Activated CD4-positive, alpha-beta T cell treated with anti-CD3 and anti-CD28 coated beads for 36 hours (primary cell): ENCODE measurements at regions not wholly inside any gene's neighbourhood (a gene's known extent, or its start where the extent isn't known, plus 50 kb on each side); places are given as distances from the start of the nearest gene placed in this dataset.
"Not testable (repeated sequence)": the region's sequence is repeated elsewhere in the genome, so short reads cannot be mapped to it uniquely, and the experiment has no call there.

Experiments used
- ATAC-seq: fragments of 200-7000 bp; cut with Tn5 transposase; one replicate; pipeline ENCODE4 v1.10.0; 2021; ENCODE audit warnings: mild to moderate bottlenecking, moderate library complexity
- CTCF ChIA-PET: fragments of 350-600 bp; sonication (Branson Sonifier 250); formaldehyde crosslinking; loops from one replicate; lab custom pipeline; 2021; ENCODE audit warnings: antibody characterized with exemption; lab: Charles Lee
- POLR2A ChIA-PET: fragments of 350-600 bp; sonication (Branson Sonifier 250); formaldehyde crosslinking; loops from one replicate; lab custom pipeline; 2021; ENCODE audit warnings: antibody characterized with exemption, inconsistent platforms; lab: Charles Lee
- DNase-seq: peaks from one replicate; pipeline ENCODE4 v3.0.0-alpha.2; 2020
- H3K27ac Mint-ChIP-seq: one replicate; pipeline ENCODE4 v1.8.0; 2021; ENCODE audit warnings: mixed read lengths
- H3K27me3 Mint-ChIP-seq: one replicate; pipeline ENCODE4 v1.8.0; 2021; ENCODE audit warnings: mixed read lengths
- H3K36me3 Mint-ChIP-seq: one replicate; pipeline ENCODE4 v1.8.0; 2021; ENCODE audit warnings: low read depth, mixed read lengths
- H3K4me1 Mint-ChIP-seq: one replicate; pipeline ENCODE4 v1.8.0; 2021; ENCODE audit warnings: mixed read lengths
- H3K4me3 Mint-ChIP-seq: one replicate; pipeline ENCODE4 v1.8.0; 2021; ENCODE audit warnings: mild to moderate bottlenecking, moderate library complexity, mixed read lengths
- H3K9me3 Mint-ChIP-seq: one replicate; pipeline ENCODE4 v1.8.0; 2021; ENCODE audit warnings: low read depth, mixed read lengths
- intact Hi-C, 2 experiments: fragments of 100-400 bp; cut with DNase I in 1 of 2; cut with micrococcal nuclease in 1 of 2; formaldehyde crosslinking; loops; one replicate each; pipeline versions ENCODE4 v1.14.2 to v1.15.1; 2022 to 2024; cut with DNase I, micrococcal nuclease

DNA sequence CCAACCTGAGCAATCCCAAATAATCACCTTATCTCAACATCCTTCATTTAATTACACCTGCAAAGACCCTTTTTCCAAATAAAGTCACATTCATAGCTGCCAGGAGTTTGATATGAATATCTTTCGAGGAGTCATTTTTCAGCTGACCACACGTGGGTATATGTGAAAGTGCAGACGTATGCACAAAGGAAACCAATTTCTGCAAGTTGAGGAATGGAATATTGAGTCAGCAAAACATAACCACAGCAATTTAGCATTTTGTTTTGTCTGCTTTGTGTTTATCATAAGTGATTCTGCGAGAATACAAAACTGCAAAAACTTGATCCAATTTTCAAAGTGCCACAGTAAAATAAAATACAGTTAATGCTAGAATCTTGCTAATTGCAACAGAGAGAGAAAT lies 295.9 kb downstream of the SUCLA2 start:
- Mint-ChIP-seq H3K27ac (no peak overlapping the region), H3K27me3 (peaks cover 13% of the 10 kb centered on the region), H3K4me3 (no peak overlapping the region), H3K4me1 (peaks cover 5% of the 10 kb centered on the region), H3K36me3 (no peaks in the 10 kb centered on the region), H3K9me3 (no peaks in the 10 kb centered on the region)
- ChIA-PET POLR2A (no interaction called here), CTCF (no interaction called here)
- ATAC-seq (no peak), DNase-seq (no peak)
- intact Hi-C loops, result no loop called here

DNA sequence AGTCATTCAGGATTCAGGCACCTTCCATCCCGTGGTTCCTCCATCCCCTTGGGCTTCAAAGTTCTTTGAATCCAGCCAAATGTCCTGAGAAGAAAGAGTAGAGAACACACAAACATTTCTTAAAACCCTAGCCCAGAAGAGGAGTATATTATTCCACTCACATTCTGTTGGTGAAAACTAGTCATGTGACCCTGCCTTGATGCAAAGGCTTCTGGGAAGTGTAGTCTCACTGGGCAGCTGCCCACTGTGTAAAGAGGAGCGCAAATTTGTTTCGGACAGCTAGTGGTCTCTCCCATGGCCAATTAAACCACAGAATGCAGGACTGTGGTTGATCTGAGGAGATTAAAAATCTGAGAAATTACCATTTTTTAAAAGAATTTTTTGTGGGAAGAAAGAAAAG lies 304.4 kb downstream of the SUCLA2 start:
- POLR2A ChIA-PET, result no interaction called here
- DNase-seq, result no peak
- Mint-ChIP-seq H3K9me3 (no peaks in the 10 kb centered on the region), H3K36me3 (no peaks in the 10 kb centered on the region), H3K27ac (no peak overlapping the region), H3K27me3 (peaks cover 7% of the 10 kb centered on the region), H3K4me1 (no peaks in the 10 kb centered on the region), H3K4me3 (no peak overlapping the region)
- ATAC-seq, result no peak
- intact Hi-C loops, result no loop called here
- CTCF ChIA-PET, result no interaction called here

GRCh38 chr13:47687577-47687976 lies 313.5 kb downstream of the SUCLA2 start:
- Mint-ChIP-seq H3K4me1 (no peaks in the 10 kb centered on the region), H3K27me3 (peaks cover 3% of the 10 kb centered on the region), H3K27ac (no peak overlapping the region), H3K4me3 (no peak overlapping the region), H3K9me3 (peaks cover 3% of the 10 kb centered on the region), H3K36me3 (no peaks in the 10 kb centered on the region)
- DNase-seq (no peak), ATAC-seq (no peak)
- intact Hi-C loops, result no loop called here
- ChIA-PET POLR2A (no interaction called here), CTCF (interaction anchor here (0.6 kb wide), 1 partner anchor 204 kb away, joined by 3 read pairs; no protein-coding TSS in a partner anchor)

DNA sequence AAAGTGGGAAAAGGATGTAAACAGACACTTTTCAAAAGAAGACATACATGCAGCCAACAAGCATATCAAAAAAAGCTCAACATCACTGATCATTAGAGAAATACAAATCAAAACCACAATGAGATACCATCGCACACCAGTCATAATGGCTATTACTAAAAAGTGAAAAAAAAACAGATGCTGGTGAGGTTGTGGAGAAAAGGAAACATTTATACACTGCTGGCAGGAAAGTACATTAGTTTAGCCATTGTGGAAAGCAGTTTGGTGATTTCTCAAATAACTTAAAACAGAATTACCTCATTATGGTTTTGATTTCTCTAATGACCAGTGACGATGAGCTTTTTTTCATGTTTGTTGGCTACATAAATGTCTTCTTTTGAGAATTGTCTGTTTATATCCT lies 315.9 kb downstream of the SUCLA2 start:
- H3K27ac Mint-ChIP-seq, ATAC-seq, DNase-seq, H3K4me1 Mint-ChIP-seq, H3K36me3 Mint-ChIP-seq, H3K4me3 Mint-ChIP-seq, H3K9me3 Mint-ChIP-seq, H3K27me3 Mint-ChIP-seq, intact Hi-C loops, CTCF ChIA-PET, POLR2A ChIA-PET: not testable (repeated sequence)

- DNase-seq (no peak), ATAC-seq (no peak)
- Mint-ChIP-seq H3K9me3 (peaks cover 3% of the 10 kb centered on the region), H3K27me3 (peaks cover 7% of the 10 kb centered on the region), H3K4me3 (no peak overlapping the region), H3K4me1 (no peaks in the 10 kb centered on the region), H3K36me3 (no peaks in the 10 kb centered on the region), H3K27ac (no peak overlapping the region)
- POLR2A ChIA-PET, result no interaction called here
- intact Hi-C loops, result no loop called here
- CTCF ChIA-PET, result no interaction called here
Measured at GRCh38 chr13:47680748-47681147, 320.3 kb downstream of the SUCLA2 start.

- no peak for ATAC-seq
- Mint-ChIP-seq H3K4me3 (no peak overlapping the region), H3K4me1 (no peaks in the 10 kb centered on the region), H3K27me3 (peaks cover 11% of the 10 kb centered on the region), H3K9me3 (peaks cover 2% of the 10 kb centered on the region), H3K36me3 (no peaks in the 10 kb centered on the region), H3K27ac (no peak overlapping the region)
- no peak for DNase-seq
- ChIA-PET POLR2A (no interaction called here), CTCF (no interaction called here)
- intact Hi-C loops, result no loop called here
Measured at GRCh38 chr13:47679401-47679800, 321.7 kb downstream of the SUCLA2 start.

GRCh38 chr13:47678201-47678968 lies 322.7 kb downstream of the SUCLA2 start:
- Mint-ChIP-seq H3K36me3 (no peaks in the 10 kb centered on the region), H3K27ac (no peak overlapping the region), H3K4me1 (no peaks in the 10 kb centered on the region), H3K9me3 (no peaks in the 10 kb centered on the region), H3K4me3 (no peak overlapping the region), H3K27me3 (peaks cover 11% of the 10 kb centered on the region)
- ChIA-PET CTCF (no interaction called here), POLR2A (no interaction called here)
- intact Hi-C loops, result no loop called here
- DNase-seq (no peak), ATAC-seq (no peak)

GRCh38 chr13:47675871-47676270 lies 325.2 kb downstream of the SUCLA2 start:
- DNase-seq, result no peak
- no peak for ATAC-seq
- H3K4me1 Mint-ChIP-seq, result no peaks in the 10 kb centered on the region

GRCh38 chr13:47673009-47673850 lies 327.8 kb downstream of the SUCLA2 start:
- intact Hi-C loops, result no loop called here
- Mint-ChIP-seq H3K4me1 (no peaks in the 10 kb centered on the region), H3K36me3 (no peaks in the 10 kb centered on the region), H3K27ac (no peak overlapping the region), H3K27me3 (peaks cover 4% of the 10 kb centered on the region), H3K9me3 (no peaks in the 10 kb centered on the region), H3K4me3 (no peak overlapping the region)
- ChIA-PET POLR2A (no interaction called here), CTCF (no interaction called here)
- no peak for ATAC-seq
- DNase-seq, result no peak

More at GRCh38 chr13:47675871-47676270, 325.2 kb downstream of the SUCLA2 start:
- intact Hi-C loops, result no loop called here
- Mint-ChIP-seq H3K27ac (no peak overlapping the region), H3K4me3 (no peak overlapping the region), H3K9me3 (no peaks in the 10 kb centered on the region), H3K36me3 (no peaks in the 10 kb centered on the region), H3K27me3 (peaks cover 8% of the 10 kb centered on the region)
- POLR2A ChIA-PET, result no interaction called here
- CTCF ChIA-PET, result interaction anchor here (0.6 kb wide), 1 partner anchor 13 kb away, joined by 3 read pairs; no protein-coding TSS in a partner anchor

- ATAC-seq, result no peak
- intact Hi-C loops, result no loop called here
- no peaks in the 10 kb centered on the region for H3K36me3 Mint-ChIP-seq
- H3K4me3 Mint-ChIP-seq, result no peak overlapping the region
- CTCF ChIA-PET, result no interaction called here
- H3K4me1 Mint-ChIP-seq, result no peaks in the 10 kb centered on the region
- POLR2A ChIA-PET, result no interaction called here
- no peak overlapping the region for H3K27ac Mint-ChIP-seq
- no peak for DNase-seq
- H3K27me3 Mint-ChIP-seq, result peaks cover 6% of the 10 kb centered on the region
- H3K9me3 Mint-ChIP-seq, result no peaks in the 10 kb centered on the region
Measured at GRCh38 chr13:47672245-47673008, 328.6 kb downstream of the SUCLA2 start.

DNA sequence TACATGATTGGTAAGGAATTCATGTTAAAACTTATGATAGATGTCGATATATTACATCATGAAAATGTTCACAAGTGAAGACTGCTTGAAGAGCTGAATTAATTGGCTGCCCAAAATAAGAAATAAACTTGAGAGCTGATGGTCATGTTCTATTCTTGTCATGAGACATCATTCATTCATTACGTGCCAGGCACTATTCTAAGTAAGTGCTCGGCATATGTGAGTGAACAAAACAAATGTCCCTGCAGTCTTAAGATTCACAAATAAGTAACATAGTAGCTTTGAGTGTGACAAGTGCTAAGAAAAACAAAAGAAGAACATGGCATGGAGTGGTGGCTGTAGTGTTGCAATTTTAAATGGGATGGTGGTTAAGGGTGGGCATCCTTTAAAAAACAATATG lies 329.3 kb downstream of the SUCLA2 start:
- intact Hi-C loops, result no loop called here
- POLR2A ChIA-PET, result interaction anchor here (0.7 kb wide), 1 partner anchor 688 kb away, joined by 3 read pairs; no protein-coding TSS in a partner anchor
- ATAC-seq, result no peak
- H3K9me3 Mint-ChIP-seq, result no peaks in the 10 kb centered on the region
- peaks cover 6% of the 10 kb centered on the region for H3K27me3 Mint-ChIP-seq
- no peaks in the 10 kb centered on the region for H3K4me1 Mint-ChIP-seq
- no peaks in the 10 kb centered on the region for H3K36me3 Mint-ChIP-seq
- H3K4me3 Mint-ChIP-seq, result no peak overlapping the region
- CTCF ChIA-PET, result no interaction called here
- no peak overlapping the region for H3K27ac Mint-ChIP-seq
- DNase-seq, result no peak
